AML-193 (cell line): ENCODE measurements at regions not wholly inside any gene's neighbourhood (a gene's known extent, or its start where the extent isn't known, plus 50 kb on each side); places are given as distances from the start of the nearest gene placed in this dataset.

ENCODE experiments used
- DNase-seq, 2 experiments: peaks; one replicate each; lab custom pipeline; 2025; lab: John Stamatoyannopoulos, UW

DNA sequence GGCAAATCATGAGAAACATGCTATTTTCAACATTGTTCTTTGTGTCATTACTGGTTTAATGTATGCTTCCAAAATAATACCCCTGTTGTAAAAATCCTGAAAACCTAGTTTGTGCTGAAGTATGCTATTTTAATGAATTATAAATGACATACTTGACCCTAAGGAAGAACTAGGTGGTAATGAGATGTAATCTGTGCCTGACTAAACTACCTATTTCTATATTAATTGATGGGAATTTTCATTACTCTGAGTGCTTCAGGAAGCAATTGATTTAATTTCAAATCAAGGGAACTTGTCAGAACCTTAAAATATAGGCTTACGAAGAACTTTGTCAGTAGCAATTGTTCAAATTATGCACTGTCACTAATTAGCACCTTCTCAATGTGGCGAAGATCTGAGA lies 1005.6 kb upstream of the SLC10A2 start:
- DNase-seq, result no peak

DNA sequence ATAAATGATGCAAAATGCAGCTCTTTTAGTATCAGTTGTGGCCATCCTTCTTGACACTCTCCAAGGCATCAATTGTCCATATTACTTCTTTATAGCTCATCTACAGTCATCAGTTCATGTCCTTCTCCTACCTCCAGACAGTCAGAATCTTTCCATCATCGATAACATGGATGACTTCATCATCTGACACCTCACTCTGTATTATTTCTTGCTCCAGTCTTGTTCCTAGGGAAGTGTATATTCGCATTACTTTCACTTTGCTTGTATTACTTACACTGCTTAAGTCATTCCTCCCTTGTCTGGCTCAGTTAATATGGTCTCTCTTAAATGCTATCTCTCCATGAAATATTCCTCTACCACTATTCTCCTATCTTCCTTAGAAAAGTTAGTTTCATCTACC lies 999.1 kb upstream of the SLC10A2 start:
- no peak for DNase-seq

DNA sequence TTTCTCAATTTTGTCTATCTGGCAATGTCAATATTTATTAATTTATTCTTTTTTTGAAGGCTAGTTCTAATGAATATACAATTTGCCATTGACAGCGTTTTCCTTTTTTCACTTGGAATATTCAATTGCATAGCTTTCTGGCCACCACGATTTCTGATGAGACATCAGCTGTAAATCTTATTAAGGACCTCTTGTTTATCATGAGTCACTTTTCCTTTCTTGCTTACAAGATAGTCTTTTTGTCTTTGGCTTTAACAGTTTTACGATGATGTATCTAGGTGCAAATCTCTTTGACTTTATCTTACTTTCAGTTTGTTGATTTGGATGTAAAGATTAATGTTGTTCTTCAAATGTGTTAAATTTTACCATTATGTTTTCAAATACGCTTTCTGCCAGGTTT lies 991.6 kb upstream of the SLC10A2 start:
- no peak for DNase-seq

DNA sequence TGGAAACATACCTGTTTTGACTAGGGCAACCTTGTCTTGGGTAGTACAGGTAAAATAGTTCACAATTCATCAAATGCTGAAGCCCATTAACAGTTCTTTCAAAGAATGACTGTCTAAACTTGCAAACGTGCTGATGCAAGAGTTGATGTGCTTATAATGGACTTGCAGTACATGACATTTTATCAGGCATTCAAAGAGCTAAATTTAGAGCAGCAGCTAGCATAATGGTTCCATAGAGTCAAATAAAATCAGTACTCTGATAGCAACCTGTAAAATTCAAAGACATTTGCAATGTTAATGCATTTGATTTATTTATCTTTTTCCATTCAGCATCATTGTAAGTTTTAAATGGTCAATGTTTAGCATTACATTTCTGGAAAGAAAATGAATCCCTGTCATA lies 979.7 kb upstream of the SLC10A2 start:
- DNase-seq, result no peak

DNA sequence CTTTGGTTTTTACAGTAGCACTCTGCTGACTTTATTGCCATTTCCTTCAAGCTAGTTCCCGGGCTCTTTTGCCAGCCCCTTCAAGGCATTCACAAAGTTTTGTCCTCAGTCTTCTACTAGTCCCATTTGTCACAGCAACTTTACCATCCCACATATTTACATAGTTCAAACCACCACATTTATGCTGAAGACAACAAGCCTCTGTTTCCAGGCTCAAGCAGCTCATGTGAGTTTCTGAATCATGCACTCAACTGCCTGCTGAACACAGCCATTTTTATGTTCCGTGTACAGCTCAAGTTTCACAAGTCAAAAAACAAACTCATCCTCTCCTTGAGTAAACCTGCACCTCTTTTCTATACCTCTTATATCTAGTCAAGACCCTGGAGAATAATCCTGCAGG lies 977.0 kb upstream of the SLC10A2 start:
- no peak for DNase-seq

DNA sequence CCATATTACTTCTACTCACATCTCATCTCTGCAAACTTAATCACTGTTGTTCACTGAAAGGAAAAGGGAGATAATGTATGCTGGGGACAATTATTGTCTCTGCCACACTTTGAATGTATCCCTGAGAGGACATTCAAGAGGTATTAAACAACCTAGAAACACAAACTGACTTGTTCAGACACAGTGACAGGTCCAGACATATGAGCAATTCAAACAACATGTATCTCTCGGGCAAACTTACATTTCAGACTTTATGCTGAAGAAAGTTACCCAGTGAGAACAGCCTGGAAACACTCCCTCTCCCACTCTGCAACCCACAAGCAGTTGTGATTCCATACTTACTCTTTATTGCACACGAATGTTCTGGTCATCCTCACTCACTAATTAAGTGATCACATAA lies 968.7 kb upstream of the SLC10A2 start:
- DNase-seq, result no peak

DNA sequence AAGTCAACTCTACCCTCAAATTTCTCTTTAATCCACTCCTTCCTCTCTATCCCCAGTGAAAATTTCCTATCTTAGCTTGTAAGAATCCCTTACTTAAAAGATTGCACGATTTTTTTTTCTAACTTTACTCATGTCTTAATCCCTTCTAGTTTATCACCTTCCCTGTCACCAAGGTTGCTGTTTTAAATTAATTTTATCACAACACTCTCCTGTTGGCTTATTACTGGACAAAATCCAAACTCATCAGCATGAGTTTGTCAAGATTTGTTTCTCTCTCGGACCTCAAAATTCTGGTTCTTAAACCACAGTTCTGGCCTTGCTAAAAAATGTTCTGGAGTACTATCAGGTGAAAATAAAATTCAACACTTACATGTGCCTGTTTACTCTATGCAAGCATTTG lies 959.1 kb upstream of the SLC10A2 start:
- no peak for DNase-seq

DNA sequence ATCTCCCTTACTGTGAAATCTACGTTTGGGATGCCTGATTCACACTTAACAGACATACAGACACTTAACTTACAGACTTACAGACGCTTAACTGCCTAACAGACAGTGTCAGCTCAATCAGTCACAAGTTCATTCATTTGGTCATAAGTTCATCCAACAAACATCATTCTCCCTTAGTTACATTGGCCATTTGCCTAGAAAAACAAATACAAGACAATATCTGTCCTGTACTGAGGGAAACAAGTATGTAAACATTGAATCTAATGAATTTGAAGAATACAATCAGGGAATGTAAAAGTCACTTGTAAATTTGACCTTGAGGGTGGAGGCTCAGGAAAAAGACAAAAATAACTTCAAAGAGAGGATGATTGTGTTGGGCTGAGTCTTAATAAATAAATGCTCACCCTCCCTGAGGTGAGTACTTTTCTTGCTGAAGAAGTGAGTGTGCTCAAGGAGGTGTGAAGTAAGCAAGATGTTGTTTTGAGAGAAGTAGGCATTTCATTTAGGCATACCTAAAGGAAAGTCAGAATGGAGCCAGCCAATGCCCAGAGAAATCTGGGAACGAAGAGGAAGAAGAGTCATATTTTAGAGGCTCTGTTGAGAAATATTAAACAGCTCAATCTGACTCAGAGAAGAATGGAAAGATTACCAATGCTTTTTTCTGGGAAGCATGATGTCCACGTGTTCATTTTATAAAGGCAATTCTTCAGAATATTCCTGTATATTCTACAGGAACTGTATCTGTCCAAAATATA lies 958.4 kb upstream of the SLC10A2 start:
- no peak for DNase-seq

DNA sequence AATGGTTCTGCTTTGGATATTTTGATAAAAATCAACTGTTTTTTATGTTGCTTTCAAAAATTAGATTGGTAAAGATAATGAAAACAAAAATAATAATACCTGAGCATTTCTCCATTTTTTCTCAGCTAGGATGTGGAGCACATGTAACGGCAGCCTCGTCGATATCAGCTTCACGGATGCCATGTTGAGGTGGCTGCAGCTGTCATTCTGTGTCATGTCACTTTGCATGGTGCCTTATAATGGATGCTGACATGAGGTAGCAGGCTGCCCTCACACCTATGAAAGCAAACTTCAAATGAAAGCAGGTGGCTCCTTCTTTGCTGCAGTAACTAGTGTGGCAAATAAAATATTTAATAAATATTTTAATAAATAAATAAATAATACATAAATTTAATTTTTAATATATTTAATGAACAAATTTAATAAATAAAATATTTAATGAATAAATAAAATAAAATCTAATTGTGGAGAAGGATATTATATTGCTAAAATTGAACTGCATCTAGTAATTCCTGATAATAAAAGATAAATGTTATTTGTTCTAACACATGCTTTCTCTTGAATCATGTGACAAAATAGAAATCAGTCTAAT lies 955.7 kb upstream of the SLC10A2 start:
- DNase-seq, result no peak

DNA sequence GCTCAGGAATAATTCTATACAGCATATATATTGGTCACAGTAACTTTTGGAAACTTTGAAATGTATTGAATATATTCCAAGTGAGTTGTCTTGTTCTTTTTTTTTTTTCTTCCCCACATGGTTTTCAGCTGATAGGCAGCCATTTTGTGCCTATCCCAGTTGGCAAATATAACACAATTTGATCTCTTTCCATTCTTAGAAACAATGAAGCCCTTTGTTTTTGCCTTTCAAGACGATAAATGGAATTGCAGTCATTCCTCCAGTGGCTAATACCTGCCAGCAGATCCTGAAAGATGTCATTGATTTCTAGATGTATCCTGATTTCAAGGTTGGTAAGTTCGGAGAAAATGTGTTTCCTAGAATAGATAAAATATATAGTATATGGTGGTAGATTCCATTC lies 951.1 kb upstream of the SLC10A2 start:
- no peak for DNase-seq

DNA sequence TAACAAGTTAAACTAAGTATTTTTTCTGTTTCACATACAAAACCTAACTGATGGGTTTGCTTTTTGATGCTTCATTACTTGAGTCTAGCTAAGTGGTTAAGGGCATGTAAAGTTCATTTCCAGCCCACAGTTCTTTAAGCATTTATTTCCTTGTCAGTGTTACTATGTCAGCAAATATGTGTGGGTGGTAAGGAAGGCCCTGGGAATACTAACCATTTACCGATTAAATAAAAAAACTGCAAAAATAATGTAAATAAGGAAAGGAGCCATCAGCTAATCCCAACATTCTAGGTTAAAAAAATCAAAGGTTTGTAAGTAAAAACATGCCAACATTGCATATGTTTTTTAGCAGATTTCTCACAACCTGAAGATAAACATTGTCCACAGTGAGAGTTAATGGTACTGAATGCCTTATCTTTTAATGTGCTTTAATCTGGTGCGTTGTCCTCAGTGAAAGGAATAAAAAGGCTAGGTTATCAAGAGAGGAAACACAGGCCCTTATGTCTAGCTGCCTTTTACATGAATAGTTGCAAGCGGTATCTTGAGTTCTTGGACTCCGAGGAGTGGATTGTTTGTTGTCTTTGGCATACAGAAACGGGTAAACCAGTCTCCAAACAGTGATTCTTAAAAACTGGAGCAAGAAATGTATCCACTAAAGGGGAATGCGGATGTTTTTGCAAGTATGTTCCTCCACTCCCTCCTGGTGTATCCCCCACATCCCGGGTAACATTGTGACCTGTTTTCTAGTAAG lies 949.6 kb upstream of the SLC10A2 start:
- no peak for DNase-seq

DNA sequence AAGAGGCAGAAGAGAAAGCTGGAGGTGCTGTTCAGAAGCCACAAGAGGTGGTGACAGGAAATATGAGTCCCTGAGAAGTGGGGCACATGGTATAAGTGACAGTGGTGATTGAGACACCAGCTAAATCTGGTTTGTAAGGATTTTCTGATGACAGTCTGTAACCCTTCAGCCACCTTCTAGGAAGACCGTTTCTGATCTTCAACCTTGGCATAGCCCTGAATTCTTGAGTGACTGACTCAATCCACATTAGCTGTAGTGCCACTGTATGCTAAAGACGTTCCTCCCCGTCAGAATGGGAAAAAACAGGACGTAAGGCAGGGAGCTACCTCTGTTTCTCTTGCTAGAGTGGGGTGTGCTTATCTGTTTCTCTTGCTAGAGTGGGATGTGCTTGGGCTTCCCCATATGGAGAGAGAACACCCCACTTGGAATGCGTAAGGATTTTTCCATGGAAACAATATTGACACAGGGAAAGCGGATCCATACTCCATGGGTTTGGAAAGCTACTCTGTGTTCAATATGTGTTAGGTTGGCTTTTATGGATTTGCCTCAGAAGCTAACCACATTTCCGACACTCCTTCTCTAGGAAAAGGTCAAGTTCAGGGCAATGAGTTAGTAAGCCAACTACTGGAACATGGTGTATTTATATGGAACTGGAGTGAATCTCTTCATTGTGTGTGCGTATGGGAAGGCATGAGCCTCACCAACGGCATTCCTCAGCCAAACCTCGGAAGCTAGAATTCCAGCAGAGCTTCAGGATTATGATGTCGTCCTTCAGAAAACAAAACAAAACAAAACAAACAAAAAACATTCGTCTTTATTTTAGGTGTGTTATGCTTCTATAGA lies 948.8 kb upstream of the SLC10A2 start:
- no peak for DNase-seq

DNA sequence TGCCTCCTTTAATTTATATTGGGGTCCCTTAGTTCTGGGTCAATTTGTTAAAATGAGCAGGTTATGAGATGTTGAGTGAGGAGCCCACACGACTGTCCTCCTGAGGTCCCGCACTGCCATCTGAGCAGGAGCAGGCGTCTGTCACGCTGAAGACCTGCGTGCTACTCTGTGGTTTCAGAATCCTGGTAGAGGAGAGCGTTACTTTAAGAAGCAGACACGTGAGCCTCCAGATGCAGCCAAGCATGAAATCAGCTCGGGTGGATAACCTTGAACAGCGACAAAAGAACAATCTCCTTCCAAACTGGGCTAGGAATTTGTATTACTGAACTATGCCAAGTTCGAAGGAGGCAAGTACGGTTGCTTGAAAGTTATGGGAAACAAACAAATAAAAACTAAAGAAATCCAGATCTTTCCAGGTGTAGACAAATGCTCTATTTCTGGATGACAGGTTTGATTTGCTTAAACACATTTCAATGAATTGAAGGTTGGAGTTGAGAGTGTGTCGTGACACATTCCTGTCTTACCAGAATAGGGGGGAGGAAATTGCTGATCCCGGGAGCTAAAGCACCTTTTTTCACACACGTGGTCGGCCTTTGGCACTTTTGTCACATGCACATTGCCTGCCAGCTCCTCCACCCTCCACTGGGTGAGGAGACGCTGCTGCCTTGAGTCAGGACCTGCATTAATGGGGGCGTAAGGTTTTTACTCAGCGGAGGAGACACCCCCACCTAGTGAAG lies 945.5 kb upstream of the SLC10A2 start:
- no peak for DNase-seq

DNA sequence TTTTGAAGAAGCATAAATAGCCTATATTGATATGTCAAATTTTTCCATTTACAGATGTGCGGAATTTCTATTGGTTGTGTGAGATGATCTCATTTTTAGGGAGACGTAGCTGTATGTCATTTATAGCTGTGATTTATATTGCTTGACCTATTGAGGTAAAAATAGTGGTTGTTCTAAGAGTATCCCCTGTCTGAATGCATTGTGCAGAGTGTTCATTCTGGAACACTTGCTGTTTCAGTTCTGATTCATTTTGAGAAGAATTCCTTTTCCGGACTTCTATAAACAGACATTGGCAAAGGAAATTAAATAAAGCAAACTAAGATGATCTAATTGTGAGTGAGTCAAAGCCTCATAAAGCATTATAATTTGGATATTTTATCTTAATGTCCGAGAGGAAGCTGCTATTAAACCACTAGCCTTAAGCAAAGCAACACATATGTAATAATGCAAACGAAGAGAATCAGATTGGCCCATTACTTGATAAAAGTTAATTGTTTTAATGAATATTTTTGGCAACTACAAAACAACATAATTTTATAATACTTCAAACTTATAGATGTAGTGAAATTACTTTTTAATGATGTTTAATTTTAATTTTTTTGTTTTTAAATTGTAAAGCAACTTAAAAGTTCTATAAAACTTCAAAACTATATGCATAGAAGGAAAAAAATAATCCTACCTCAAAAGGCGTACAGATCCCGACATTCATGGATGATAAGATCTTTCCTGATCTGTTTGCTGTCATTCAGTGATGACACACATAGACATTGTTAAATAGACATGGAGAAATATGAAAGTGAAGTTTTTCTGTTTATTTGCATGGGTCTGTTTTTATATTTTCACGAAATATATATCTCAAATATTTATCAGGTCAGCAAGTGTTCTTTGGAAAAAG lies 942.6 kb upstream of the SLC10A2 start:
- no peak for DNase-seq

DNA sequence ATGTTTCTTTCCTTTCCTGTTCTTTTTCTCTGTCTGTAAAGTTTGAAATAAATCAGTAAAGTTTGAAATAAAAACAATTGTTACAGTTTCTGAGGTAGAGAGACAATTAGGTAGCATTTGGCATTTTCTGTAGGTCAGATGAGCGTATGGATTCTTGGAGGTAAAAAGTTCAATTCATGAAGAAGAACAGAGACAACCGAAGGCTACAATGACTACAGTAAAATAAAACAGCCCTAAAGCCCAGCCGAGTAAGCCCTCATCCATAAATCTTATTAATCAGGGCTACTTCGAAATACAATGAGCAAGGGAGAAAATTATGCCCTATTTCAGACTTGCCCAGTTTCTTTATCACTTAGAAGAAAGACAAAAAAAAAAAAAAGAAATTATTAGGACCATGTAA lies 941.9 kb upstream of the SLC10A2 start:
- no peak for DNase-seq

DNA sequence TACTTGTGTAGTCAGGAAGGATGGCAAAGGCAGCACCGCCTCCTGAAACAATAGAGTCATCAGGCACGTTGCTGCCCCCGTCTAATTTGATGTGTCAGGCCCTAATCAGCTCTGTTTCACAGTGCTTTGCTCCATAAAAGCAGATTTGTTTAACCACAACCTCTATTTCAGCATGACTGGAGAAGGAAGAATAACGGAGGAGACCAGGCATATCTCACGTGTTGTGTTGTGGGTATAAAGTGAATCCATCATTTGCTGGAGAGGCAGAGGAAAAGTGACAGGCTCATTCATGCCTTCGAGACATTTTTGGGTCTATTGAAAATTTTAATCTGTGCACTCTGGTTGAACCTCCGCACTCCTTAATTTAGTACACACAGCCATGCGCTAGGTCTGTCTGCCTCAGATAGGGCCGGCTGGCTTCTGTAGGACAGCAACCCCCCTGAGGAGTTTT lies 940.4 kb upstream of the SLC10A2 start:
- no peak for DNase-seq

DNA sequence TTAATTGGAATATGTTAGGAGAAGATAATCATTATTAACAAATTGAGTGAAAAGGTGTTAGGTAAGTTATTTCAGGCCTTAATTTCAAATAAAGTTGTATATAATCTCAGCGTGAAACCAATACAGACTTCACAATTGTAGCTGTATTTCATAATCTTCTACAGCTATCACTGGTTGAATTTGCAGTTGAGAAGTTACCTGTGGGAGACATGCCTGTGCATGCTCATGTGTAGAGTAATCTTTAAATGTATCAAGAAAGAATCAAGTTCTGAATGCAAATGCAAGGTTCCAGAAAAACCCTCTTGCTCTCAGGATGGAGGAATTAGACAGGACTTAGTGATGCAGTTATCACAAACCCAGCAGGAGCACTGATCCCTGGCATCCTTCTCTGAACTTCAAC lies 938.4 kb upstream of the SLC10A2 start:
- no peak for DNase-seq

DNA sequence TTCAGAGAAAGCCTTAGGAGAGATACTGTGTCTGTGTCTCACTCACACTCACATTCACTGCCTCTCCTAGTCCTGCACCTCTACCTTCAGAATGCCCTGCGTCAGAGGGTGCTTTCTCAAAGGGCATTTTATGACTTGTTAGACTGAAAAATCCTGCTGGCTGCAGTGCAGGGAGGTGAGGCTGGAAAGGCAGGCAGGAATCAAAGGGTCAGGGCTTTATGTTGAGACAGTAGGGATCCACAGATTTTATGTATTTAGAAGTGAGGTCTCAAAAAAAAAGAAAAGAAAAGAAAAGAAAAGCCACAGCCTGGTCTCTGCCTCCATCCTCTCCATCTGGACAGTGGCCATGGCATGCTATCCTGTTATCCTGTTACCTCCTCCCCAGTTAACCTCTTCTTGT lies 936.0 kb upstream of the SLC10A2 start:
- no peak for DNase-seq

DNA sequence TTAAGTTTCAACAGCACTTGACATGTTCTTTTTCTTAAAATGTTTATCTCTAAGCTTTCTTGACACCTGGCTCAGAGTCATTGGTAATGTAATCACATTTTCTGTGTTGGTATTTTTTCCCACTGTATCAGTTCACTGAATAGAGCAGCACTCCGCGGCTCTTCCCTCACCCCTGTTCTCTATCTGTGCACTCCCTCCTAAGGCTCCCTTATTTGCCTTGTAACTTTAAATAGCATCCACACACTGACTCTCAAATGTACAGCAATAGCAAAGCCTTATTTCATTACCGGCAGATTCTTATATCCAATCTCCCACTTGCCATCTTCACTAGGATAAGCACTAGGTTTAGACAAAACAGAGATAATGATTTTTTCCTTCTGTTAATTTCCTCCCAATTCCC lies 935.5 kb upstream of the SLC10A2 start:
- no peak for DNase-seq

DNA sequence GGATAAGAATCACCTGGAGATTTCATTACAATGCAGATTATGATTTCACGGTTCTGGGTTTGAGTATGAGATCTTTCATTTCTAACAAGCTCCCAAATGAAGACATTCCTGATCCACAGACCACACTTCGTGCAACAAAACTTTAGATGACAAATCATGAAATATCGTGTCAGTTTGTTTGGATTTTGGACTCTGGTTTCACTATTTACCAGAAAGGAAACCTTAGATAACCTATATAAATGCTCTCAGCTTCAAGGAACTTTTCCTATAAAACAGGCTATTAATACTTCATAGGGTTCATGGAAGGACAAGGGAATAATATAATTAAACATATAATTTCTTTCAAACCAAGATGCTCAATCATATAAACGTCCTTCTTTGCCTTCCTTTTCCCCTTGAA lies 930.5 kb upstream of the SLC10A2 start:
- DNase-seq, result no peak

DNA sequence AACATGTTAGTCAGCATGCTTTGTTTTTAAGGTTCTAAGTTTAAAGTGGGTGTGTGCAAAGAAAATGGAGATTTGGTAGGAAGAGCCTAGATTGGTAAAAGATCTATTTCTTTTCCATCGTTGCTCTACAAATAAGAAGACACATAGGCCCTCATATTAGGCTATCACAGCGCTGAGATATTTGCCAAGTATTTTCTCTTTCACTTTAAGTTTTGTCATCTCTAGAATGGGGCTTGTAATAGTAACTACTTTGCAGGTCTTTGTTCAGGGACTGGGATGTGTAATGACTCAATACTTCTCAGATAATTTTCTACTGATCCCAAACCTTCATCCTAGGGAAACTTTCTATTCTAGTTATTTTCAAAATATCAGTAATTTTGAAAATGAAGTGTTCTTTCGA lies 917.7 kb upstream of the SLC10A2 start:
- DNase-seq, result no peak
